ENCODE measurements at regions not wholly inside any gene's neighbourhood (a gene's known extent, or its start where the extent isn't known, plus 50 kb on each side); places are given as distances from the start of the nearest gene placed in this dataset.

GRCh38 chr4:15145709-15146108, 143.4 kb downstream of the CPEB2 start:
- TF ChIP-seq, protein P1, sequence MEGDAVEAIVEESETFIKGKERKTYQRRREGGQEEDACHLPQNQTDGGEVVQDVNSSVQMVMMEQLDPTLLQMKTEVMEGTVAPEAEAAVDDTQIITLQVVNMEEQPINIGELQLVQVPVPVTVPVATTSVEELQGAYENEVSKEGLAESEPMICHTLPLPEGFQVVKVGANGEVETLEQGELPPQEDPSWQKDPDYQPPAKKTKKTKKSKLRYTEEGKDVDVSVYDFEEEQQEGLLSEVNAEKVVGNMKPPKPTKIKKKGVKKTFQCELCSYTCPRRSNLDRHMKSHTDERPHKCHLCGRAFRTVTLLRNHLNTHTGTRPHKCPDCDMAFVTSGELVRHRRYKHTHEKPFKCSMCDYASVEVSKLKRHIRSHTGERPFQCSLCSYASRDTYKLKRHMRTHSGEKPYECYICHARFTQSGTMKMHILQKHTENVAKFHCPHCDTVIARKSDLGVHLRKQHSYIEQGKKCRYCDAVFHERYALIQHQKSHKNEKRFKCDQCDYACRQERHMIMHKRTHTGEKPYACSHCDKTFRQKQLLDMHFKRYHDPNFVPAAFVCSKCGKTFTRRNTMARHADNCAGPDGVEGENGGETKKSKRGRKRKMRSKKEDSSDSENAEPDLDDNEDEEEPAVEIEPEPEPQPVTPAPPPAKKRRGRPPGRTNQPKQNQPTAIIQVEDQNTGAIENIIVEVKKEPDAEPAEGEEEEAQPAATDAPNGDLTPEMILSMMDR (conservative IDR thresholded peaks at IDR 0.05; ENCODE audit: low read length): no peak
- no peak for TF ChIP-seq EZH2phosphoT487 (IDR thresholded peaks at IDR 0.05; ENCODE audit: borderline replicate concordance)
